GM13977 (cell line): ENCODE measurements at regions not wholly inside any gene's neighbourhood (a gene's known extent, or its start where the extent isn't known, plus 50 kb on each side); places are given as distances from the start of the nearest gene placed in this dataset.

Source experiments
- DNase-seq: peaks from one replicate; pipeline ENCODE4 v3.0.0; 2012; ENCODE audit warnings: low spot score
- in situ Hi-C: fragments of 300-500 bp; cut with MboI; formaldehyde crosslinking; loops from one replicate; pipeline ENCODE4 v1.12.0; 2022; ENCODE audit warnings: low sequenced_read_pairs, low pct_unique_long_range_greater_than_20kb, mixed read lengths, inconsistent platforms; ENCODE audit not compliant: unreplicated experiment
- TF ChIP-seq, protein P1 (sequence below): IDR thresholded peaks from 2 replicates; pipeline ENCODE4 v1.5.1; 2012; ENCODE audit warnings: mild to moderate bottlenecking, control low read depth; ENCODE audit not compliant: insufficient read depth; ENCODE audit errors: extremely low read depth, missing control alignments

DNA sequence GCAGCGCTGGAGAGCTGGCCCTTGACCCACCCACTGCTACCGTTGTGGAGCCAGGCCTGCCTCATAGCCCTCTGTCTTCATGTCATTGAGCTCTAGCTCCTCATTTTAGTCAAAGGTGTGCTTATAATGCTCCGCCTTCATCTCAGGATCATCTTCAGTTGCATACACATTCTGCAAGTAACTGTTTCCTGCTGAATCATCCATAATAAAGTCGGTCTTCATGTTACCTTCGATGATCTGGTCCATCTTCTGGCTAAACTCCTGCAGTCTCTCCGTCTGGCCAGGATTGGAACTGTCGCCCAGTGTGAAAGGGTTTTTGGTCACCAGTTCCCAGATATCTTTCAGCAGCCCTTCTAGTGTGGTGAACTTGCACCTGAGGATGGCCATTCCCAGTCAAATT, 62.6 kb upstream of the ARMC2 start:
- DNase-seq = no peak
- in situ Hi-C loops = loop anchor here (10.0 kb wide), 1 partner anchor 241 kb away; no protein-coding TSS in a partner anchor
- TF ChIP-seq, protein P1, sequence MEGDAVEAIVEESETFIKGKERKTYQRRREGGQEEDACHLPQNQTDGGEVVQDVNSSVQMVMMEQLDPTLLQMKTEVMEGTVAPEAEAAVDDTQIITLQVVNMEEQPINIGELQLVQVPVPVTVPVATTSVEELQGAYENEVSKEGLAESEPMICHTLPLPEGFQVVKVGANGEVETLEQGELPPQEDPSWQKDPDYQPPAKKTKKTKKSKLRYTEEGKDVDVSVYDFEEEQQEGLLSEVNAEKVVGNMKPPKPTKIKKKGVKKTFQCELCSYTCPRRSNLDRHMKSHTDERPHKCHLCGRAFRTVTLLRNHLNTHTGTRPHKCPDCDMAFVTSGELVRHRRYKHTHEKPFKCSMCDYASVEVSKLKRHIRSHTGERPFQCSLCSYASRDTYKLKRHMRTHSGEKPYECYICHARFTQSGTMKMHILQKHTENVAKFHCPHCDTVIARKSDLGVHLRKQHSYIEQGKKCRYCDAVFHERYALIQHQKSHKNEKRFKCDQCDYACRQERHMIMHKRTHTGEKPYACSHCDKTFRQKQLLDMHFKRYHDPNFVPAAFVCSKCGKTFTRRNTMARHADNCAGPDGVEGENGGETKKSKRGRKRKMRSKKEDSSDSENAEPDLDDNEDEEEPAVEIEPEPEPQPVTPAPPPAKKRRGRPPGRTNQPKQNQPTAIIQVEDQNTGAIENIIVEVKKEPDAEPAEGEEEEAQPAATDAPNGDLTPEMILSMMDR = no peak

DNA sequence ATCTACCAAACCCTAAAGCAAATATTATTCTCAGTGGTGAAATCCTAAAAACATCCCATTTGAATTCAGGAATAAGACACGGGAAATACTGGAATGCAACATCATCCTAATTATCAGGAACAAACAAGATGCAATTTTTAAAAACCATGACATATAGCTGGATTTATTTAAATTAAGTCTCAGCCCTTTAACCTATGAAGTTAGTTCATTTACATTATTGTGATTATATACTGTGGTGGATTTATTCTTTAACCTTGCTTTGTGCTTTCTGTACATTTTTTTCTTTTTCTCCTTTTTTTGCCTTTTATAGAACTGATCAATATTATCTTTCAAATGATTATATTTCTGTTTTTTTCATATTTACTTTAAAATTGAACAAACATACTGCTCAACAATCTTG, 59.8 kb upstream of the ARMC2 start:
- no peak for DNase-seq
- in situ Hi-C loops = loop anchor here (10.0 kb wide), 1 partner anchor 244 kb away; no protein-coding TSS in a partner anchor
- TF ChIP-seq, protein P1 = no peak

DNA sequence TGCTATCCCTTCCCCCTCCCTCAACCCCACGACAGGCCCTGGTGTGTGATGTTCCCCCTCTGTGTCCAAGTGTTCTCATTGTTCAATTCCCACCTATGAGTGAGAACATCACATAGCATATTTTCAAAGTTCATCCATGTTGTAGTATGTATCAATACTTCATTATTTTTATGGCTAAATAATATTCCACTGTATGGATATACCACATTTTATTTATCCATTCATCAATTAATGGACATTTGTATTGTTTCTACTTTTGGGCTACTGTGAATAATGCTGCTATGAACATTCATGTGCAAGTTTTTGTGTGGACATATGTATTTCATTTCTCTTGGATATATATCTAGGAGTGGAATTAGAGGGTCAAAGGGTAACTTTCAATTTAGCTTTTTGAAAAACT, 58.7 kb upstream of the ARMC2 start:
- in situ Hi-C loops = loop anchor here (10.0 kb wide), 1 partner anchor 245 kb away; no protein-coding TSS in a partner anchor

GRCh38 chr6:108791700-108792099, 56.5 kb upstream of the ARMC2 start:
- in situ Hi-C loops = no loop called here
- TF ChIP-seq, protein P1 = no peak
- DNase-seq = no peak

More for the DNA sequence above, 58.7 kb upstream of the ARMC2 start:
- TF ChIP-seq, protein P1 = no peak
- DNase-seq = no peak

GRCh38 chr6:108793516-108794251, 54.5 kb upstream of the ARMC2 start:
- TF ChIP-seq, protein P1 = no peak
- DNase-seq = no peak
- in situ Hi-C loops = no loop called here

GRCh38 chr6:108795122-108795521, 53.1 kb upstream of the ARMC2 start:
- no peak for DNase-seq
- TF ChIP-seq, protein P1 = no peak
- in situ Hi-C loops = no loop called here
